ENCODE measurements at regions not wholly inside any gene's neighbourhood (a gene's known extent, or its start where the extent isn't known, plus 50 kb on each side); places are given as distances from the start of the nearest gene placed in this dataset.

- H3K27me3 ChIP-seq (replicated peaks; ENCODE audit: insufficient read depth, low read length): no peaks in the 10 kb centered on the region
Measured at GRCh38 chr2:81328968-81329367, 1024.4 kb upstream of the LRRTM1 start.

DNA sequence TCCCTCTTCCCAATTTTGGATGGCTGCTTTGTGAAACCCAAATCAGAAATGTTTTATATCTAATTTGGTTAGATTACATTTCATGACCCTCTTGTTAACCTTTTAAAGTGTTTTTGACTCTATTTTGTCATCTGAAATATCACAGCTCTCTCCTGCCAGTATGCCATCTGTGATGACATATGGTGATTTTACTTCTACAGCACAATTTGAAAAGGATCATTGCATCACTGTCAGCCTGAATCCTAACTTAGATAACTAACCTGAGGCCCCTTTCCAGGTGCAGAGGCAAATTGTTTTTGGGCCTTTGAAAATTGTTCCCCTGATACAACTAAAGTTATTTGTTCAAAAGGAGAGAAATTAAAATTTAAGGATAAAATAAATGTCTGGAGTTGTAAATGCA is 1023.4 kb upstream of the LRRTM1 start:
- Histone ChIP-seq H3K27me3 (replicated peaks; ENCODE audit: insufficient read depth, low read length) (no peaks in the 10 kb centered on the region), H3K4me3 (ENCODE audit: low read length) (no peak overlapping the region), H3K4me2 (ENCODE audit: low read depth, low read length) (no peak overlapping the region), H3K9ac (ENCODE audit: low read length) (no peak overlapping the region), H3K4me1 (ENCODE audit: low read length) (no peaks in the 10 kb centered on the region), H3K27ac (ENCODE audit: low read length) (no peak overlapping the region), H2AFZ (ENCODE audit: low read length) (no peak overlapping the region), H3K79me2 (ENCODE audit: low read length) (no peaks in the 10 kb centered on the region), H4K20me1 (ENCODE audit: insufficient read depth, low read length) (no peaks in the 10 kb centered on the region), H3K9me3 (replicated peaks; ENCODE audit: insufficient read depth, low read length) (no peaks in the 10 kb centered on the region), H3F3A (ENCODE audit: insufficient read depth, low read length) (no peaks in the 10 kb centered on the region), H3K9me2 (replicated peaks; ENCODE audit: insufficient read depth, low read length) (no peaks in the 10 kb centered on the region), H3K36me3 (replicated peaks; ENCODE audit: insufficient read depth, low read length) (no peaks in the 10 kb centered on the region)
- TF ChIP-seq EZH2 (optimal IDR thresholded peaks at IDR 0.05; ENCODE audit: low read depth, low read length) (no peak), EZH2phosphoT487 (IDR thresholded peaks at IDR 0.05; ENCODE audit: low read length) (no peak)
- TF ChIP-seq, protein P1, sequence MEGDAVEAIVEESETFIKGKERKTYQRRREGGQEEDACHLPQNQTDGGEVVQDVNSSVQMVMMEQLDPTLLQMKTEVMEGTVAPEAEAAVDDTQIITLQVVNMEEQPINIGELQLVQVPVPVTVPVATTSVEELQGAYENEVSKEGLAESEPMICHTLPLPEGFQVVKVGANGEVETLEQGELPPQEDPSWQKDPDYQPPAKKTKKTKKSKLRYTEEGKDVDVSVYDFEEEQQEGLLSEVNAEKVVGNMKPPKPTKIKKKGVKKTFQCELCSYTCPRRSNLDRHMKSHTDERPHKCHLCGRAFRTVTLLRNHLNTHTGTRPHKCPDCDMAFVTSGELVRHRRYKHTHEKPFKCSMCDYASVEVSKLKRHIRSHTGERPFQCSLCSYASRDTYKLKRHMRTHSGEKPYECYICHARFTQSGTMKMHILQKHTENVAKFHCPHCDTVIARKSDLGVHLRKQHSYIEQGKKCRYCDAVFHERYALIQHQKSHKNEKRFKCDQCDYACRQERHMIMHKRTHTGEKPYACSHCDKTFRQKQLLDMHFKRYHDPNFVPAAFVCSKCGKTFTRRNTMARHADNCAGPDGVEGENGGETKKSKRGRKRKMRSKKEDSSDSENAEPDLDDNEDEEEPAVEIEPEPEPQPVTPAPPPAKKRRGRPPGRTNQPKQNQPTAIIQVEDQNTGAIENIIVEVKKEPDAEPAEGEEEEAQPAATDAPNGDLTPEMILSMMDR (IDR thresholded peaks at IDR 0.05; ENCODE audit: low read length): no peak
- no peak for DNase-seq

More at GRCh38 chr2:81328968-81329367, 1024.4 kb upstream of the LRRTM1 start:
- DNase-seq: no peak
- no peak for TF ChIP-seq EZH2phosphoT487 (IDR thresholded peaks at IDR 0.05; ENCODE audit: low read length)
- TF ChIP-seq, protein P1 (IDR thresholded peaks at IDR 0.05; ENCODE audit: low read length): no peak
- no peak for TF ChIP-seq EZH2 (optimal IDR thresholded peaks at IDR 0.05; ENCODE audit: low read depth, low read length)
- Histone ChIP-seq H3K27ac (ENCODE audit: low read length) (no peak overlapping the region), H3K9ac (ENCODE audit: low read length) (no peak overlapping the region), H3F3A (ENCODE audit: insufficient read depth, low read length) (no peaks in the 10 kb centered on the region), H4K20me1 (ENCODE audit: insufficient read depth, low read length) (no peaks in the 10 kb centered on the region), H3K9me2 (replicated peaks; ENCODE audit: insufficient read depth, low read length) (no peaks in the 10 kb centered on the region), H3K9me3 (replicated peaks; ENCODE audit: insufficient read depth, low read length) (no peaks in the 10 kb centered on the region), H3K4me1 (ENCODE audit: low read length) (no peaks in the 10 kb centered on the region), H3K4me3 (ENCODE audit: low read length) (no peak overlapping the region), H3K36me3 (replicated peaks; ENCODE audit: insufficient read depth, low read length) (no peaks in the 10 kb centered on the region), H3K79me2 (ENCODE audit: low read length) (no peaks in the 10 kb centered on the region), H3K4me2 (ENCODE audit: low read depth, low read length) (no peak overlapping the region), H2AFZ (ENCODE audit: low read length) (no peak overlapping the region)

DNA sequence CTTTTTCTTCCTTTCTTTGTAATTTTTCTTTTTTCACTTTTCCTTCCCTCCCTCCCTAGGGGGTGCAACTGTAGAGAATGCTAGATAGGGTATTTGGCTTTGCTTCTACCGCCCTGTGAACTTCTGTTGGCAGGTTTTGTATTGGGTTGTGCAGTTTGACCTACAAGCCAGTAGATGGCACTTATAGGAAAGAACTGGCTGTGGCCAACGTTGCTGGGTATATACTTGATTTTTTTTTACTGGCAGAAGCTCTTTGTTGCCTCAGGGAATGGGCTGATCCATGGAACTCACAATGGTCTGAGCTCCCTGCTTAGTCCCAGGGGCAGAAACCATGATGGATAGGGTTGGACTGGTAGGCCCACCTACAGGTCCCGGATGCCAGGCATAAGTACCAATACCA is 1019.5 kb upstream of the LRRTM1 start:
- TF ChIP-seq, protein P1 (IDR thresholded peaks at IDR 0.05; ENCODE audit: low read length): peak; percentile 54
- TF ChIP-seq EZH2 (optimal IDR thresholded peaks at IDR 0.05; ENCODE audit: low read depth, low read length): no peak
- TF ChIP-seq EZH2phosphoT487 (IDR thresholded peaks at IDR 0.05; ENCODE audit: low read length): no peak
- H3K27ac ChIP-seq (ENCODE audit: low read length): no peak overlapping the region
- DNase-seq: peak; percentile 40
- no peak overlapping the region for H3K9ac ChIP-seq (ENCODE audit: low read length)
- H3K9me3 ChIP-seq (replicated peaks; ENCODE audit: insufficient read depth, low read length): no peaks in the 10 kb centered on the region
- H3K79me2 ChIP-seq (ENCODE audit: low read length): no peaks in the 10 kb centered on the region
- no peaks in the 10 kb centered on the region for H3K9me2 ChIP-seq (replicated peaks; ENCODE audit: insufficient read depth, low read length)
- no peak overlapping the region for H3K4me3 ChIP-seq (ENCODE audit: low read length)
- H3K36me3 ChIP-seq (replicated peaks; ENCODE audit: insufficient read depth, low read length): no peaks in the 10 kb centered on the region
- H3K27me3 ChIP-seq (replicated peaks; ENCODE audit: insufficient read depth, low read length): no peaks in the 10 kb centered on the region
- H3K4me2 ChIP-seq (ENCODE audit: low read depth, low read length): no peak overlapping the region
- H3F3A ChIP-seq (ENCODE audit: insufficient read depth, low read length): no peaks in the 10 kb centered on the region
- H3K4me1 ChIP-seq (ENCODE audit: low read length): no peaks in the 10 kb centered on the region
- no peaks in the 10 kb centered on the region for H4K20me1 ChIP-seq (ENCODE audit: insufficient read depth, low read length)
- no peak overlapping the region for H2AFZ ChIP-seq (ENCODE audit: low read length)
